Neural progenitor cell (in vitro differentiated cells): ENCODE measurements at regions not wholly inside any gene's neighbourhood (a gene's known extent, or its start where the extent isn't known, plus 50 kb on each side); places are given as distances from the start of the nearest gene placed in this dataset.
"Not testable (repeated sequence)": the region's sequence is repeated elsewhere in the genome, so short reads cannot be mapped to it uniquely, and the experiment has no call there.

ENCODE experiments used
- DNase-seq: peaks from one replicate; pipeline ENCODE4 v3.0.0-alpha.2; 2016; ENCODE audit warnings: low spot score
- H2AFZ ChIP-seq: fragments of 200-600 bp; sonication (generic); replicated peaks from 2 replicates; pipeline ENCODE4 v1.6.1; 2016; ENCODE audit warnings: antibody characterized with exemption
- H3F3A ChIP-seq: fragments of 200-600 bp; sonication (generic); 2 replicates; pipeline ENCODE4 v1.6.1; 2016; ENCODE audit warnings: antibody characterized with exemption, low read depth
- H3K27ac ChIP-seq: fragments of 200-600 bp; sonication (generic); 2 replicates; pipeline ENCODE4 v1.5.1; 2016; ENCODE audit warnings: mild to moderate bottlenecking
- H3K27me3 ChIP-seq: fragments of 200-600 bp; sonication (generic); 2 replicates; pipeline ENCODE4 v1.6.1; 2016; ENCODE audit warnings: mild to moderate bottlenecking, moderate library complexity
- H3K36me3 ChIP-seq: fragments of 200-600 bp; sonication (generic); 2 replicates; pipeline ENCODE4 v1.5.1; 2016
- H3K4me1 ChIP-seq: fragments of 200-600 bp; sonication (generic); 2 replicates; pipeline ENCODE4 v1.6.1; 2016; ENCODE audit warnings: mixed run types
- H3K4me2 ChIP-seq: fragments of 200-600 bp; sonication (generic); 2 replicates; pipeline ENCODE4 v1.6.1; 2016
- H3K4me3 ChIP-seq: fragments of 200-600 bp; sonication (generic); 2 replicates; pipeline ENCODE4 v1.5.1; 2016
- H3K79me2 ChIP-seq: fragments of 200-600 bp; sonication (generic); 2 replicates; pipeline ENCODE4 v1.6.1; 2016; ENCODE audit warnings: low read depth
- H3K9ac ChIP-seq: fragments of 200-600 bp; sonication (generic); 2 replicates; pipeline ENCODE4 v1.6.1; 2016
- H3K9me3 ChIP-seq: fragments of 200-600 bp; sonication (generic); 2 replicates; pipeline ENCODE4 v1.5.1; 2016; ENCODE audit warnings: low read depth
- H4K20me1 ChIP-seq: fragments of 200-600 bp; sonication (generic); 2 replicates; pipeline ENCODE4 v1.6.1; 2016; ENCODE audit warnings: low read depth
- H3K27ac Mint-ChIP-seq: 3 replicates; pipeline ENCODE4 v1.8.0; 2021; ENCODE audit warnings: mixed read lengths
- H3K27me3 Mint-ChIP-seq: 2 replicates; pipeline ENCODE4 v1.8.0; 2022; ENCODE audit warnings: low read depth, mild to moderate bottlenecking, inconsistent platforms, moderate library complexity, mixed read lengths; ENCODE audit not compliant: insufficient read depth
- H3K36me3 Mint-ChIP-seq: 3 replicates; pipeline ENCODE4 v1.8.0; 2021; ENCODE audit warnings: mixed read lengths
- H3K4me1 Mint-ChIP-seq: 3 replicates; pipeline ENCODE4 v1.8.0; 2021; ENCODE audit warnings: mixed read lengths
- H3K4me3 Mint-ChIP-seq: 3 replicates; pipeline ENCODE4 v1.8.0; 2021; ENCODE audit warnings: mild to moderate bottlenecking, moderate library complexity, mixed read lengths
- H3K9me3 Mint-ChIP-seq: 3 replicates; pipeline ENCODE4 v1.8.0; 2020; ENCODE audit warnings: mixed read lengths
- CTCF ChIP-seq: fragments of 200-600 bp; sonication (generic); IDR thresholded peaks from 2 replicates; pipeline ENCODE4 v1.5.1; 2017; ENCODE audit warnings: antibody characterized with exemption, mild to moderate bottlenecking
- EZH2 ChIP-seq: fragments of 200-600 bp; sonication (generic); IDR thresholded peaks from 2 replicates; pipeline ENCODE4 v1.6.1; 2017; ENCODE audit warnings: antibody characterized with exemption, mild to moderate bottlenecking, moderate library complexity
- EZH2phosphoT487 ChIP-seq: fragments of 200-600 bp; sonication (generic); IDR thresholded peaks from 2 replicates; pipeline ENCODE4 v1.6.1; 2017; ENCODE audit warnings: antibody characterized with exemption

GRCh38 chr3:11898611-11899325, 52.1 kb upstream of the TAMM41 start:
- Histone ChIP-seq H3K36me3 (no peaks in the 10 kb centered on the region), H3K27me3 (no peaks in the 10 kb centered on the region), H2AFZ (no peak overlapping the region), H3K4me2 (no peak overlapping the region), H3K4me3 (no peak overlapping the region), H3K9me3 (no peaks in the 10 kb centered on the region), H4K20me1 (no peaks in the 10 kb centered on the region), H3K27ac (no peak overlapping the region), H3K9ac (no peak overlapping the region), H3K4me1 (no peaks in the 10 kb centered on the region), H3F3A (no peaks in the 10 kb centered on the region), H3K79me2 (no peaks in the 10 kb centered on the region)
- Mint-ChIP-seq H3K27ac (no peak overlapping the region), H3K27me3 (no peaks in the 10 kb centered on the region), H3K4me1 (peaks cover 2% of the 10 kb centered on the region), H3K9me3 (peaks cover 2% of the 10 kb centered on the region), H3K4me3 (no peak overlapping the region), H3K36me3 (no peaks in the 10 kb centered on the region)
- TF ChIP-seq EZH2phosphoT487 (no peak), CTCF (no peak), EZH2 (no peak)
- DNase-seq = no peak

- not testable (repeated sequence) for H3K9me3 Mint-ChIP-seq, H3K36me3 ChIP-seq, H3K9ac ChIP-seq, H3K27ac ChIP-seq, H2AFZ ChIP-seq, H3K4me3 Mint-ChIP-seq, H3K4me1 ChIP-seq, H3K4me3 ChIP-seq, H4K20me1 ChIP-seq, H3K36me3 Mint-ChIP-seq, DNase-seq, H3K27me3 ChIP-seq, H3K27ac Mint-ChIP-seq, H3K27me3 Mint-ChIP-seq, H3K9me3 ChIP-seq, H3K79me2 ChIP-seq, H3F3A ChIP-seq, H3K4me2 ChIP-seq, H3K4me1 Mint-ChIP-seq
Observed at GRCh38 chr3:11899389-11899788, 52.7 kb upstream of the TAMM41 start.

- TF ChIP-seq EZH2 = no peak
- TF ChIP-seq EZH2phosphoT487 = no peak
- TF ChIP-seq CTCF = no peak
- DNase-seq = no peak
- no peaks in the 10 kb centered on the region for H3K27me3 ChIP-seq
- Mint-ChIP-seq H3K9me3 (no peaks in the 10 kb centered on the region), H3K4me3 (no peak overlapping the region), H3K27me3 (no peaks in the 10 kb centered on the region), H3K36me3 (no peaks in the 10 kb centered on the region), H3K27ac (no peak overlapping the region), H3K4me1 (peaks cover 2% of the 10 kb centered on the region)
- H3K27ac ChIP-seq = no peak overlapping the region
- no peak overlapping the region for H2AFZ ChIP-seq
- no peaks in the 10 kb centered on the region for H3F3A ChIP-seq
- H3K9ac ChIP-seq = no peak overlapping the region
- no peaks in the 10 kb centered on the region for H3K9me3 ChIP-seq
- no peak overlapping the region for H3K4me2 ChIP-seq
- no peaks in the 10 kb centered on the region for H3K79me2 ChIP-seq
- no peaks in the 10 kb centered on the region for H4K20me1 ChIP-seq
- H3K4me3 ChIP-seq = no peak overlapping the region
- H3K4me1 ChIP-seq = no peaks in the 10 kb centered on the region
- H3K36me3 ChIP-seq = no peaks in the 10 kb centered on the region
Observed at GRCh38 chr3:11899826-11900225, 53.1 kb upstream of the TAMM41 start.

- H3K79me2 ChIP-seq = no peaks in the 10 kb centered on the region
- no peaks in the 10 kb centered on the region for H3K36me3 Mint-ChIP-seq
- no peak overlapping the region for H2AFZ ChIP-seq
- H3K4me1 ChIP-seq = no peaks in the 10 kb centered on the region
- TF ChIP-seq CTCF = no peak
- no peak for TF ChIP-seq EZH2
- TF ChIP-seq EZH2phosphoT487 = no peak
- no peak overlapping the region for H3K9ac ChIP-seq
- no peaks in the 10 kb centered on the region for H4K20me1 ChIP-seq
- no peaks in the 10 kb centered on the region for H3K27me3 ChIP-seq
- H3K9me3 Mint-ChIP-seq = no peaks in the 10 kb centered on the region
- H3K4me1 Mint-ChIP-seq = peaks cover 2% of the 10 kb centered on the region
- no peak for DNase-seq
- H3F3A ChIP-seq = no peaks in the 10 kb centered on the region
- no peak overlapping the region for H3K4me3 Mint-ChIP-seq
- H3K4me2 ChIP-seq = no peak overlapping the region
- H3K9me3 ChIP-seq = no peaks in the 10 kb centered on the region
- H3K27me3 Mint-ChIP-seq = no peaks in the 10 kb centered on the region
- H3K27ac ChIP-seq = no peak overlapping the region
- H3K27ac Mint-ChIP-seq = no peak overlapping the region
- no peaks in the 10 kb centered on the region for H3K36me3 ChIP-seq
- no peak overlapping the region for H3K4me3 ChIP-seq
Observed at GRCh38 chr3:11900824-11901223, 54.1 kb upstream of the TAMM41 start.
